Embryonic facial prominence (tissue), 1 donor: ENCODE measurements at regions not wholly inside any gene's neighbourhood (a gene's known extent, or its start where the extent isn't known, plus 50 kb on each side); places are given as distances from the start of the nearest gene placed in this dataset.
"Not testable (repeated sequence)": the region's sequence is repeated elsewhere in the genome, so short reads cannot be mapped to it uniquely, and the experiment has no call there.

ENCODE experiments used
- DNase-seq: peaks from one replicate; pipeline ENCODE4 v3.0.0-alpha.2; 2016; ENCODE audit errors: extremely low spot score

DNA sequence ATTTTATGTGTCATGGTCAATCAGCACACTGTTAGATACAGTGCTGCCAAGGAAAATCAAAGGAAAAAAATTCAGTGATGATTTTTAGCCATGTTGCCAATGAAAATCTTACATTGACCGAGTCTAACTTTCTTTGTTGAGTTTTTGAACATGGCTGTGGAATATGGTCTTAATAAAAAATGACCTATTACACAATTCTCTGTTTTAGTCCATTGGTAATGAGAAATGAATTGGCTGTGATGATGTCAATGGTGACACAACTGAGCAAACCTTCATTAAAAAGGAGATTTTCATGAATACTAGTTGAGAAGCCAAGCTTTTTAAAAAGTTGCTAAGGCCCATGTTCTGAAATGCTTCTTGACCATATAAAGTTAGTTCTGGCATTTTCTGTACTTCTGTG lies 225.9 kb upstream of the GYPA start:
- no peak for DNase-seq

DNA sequence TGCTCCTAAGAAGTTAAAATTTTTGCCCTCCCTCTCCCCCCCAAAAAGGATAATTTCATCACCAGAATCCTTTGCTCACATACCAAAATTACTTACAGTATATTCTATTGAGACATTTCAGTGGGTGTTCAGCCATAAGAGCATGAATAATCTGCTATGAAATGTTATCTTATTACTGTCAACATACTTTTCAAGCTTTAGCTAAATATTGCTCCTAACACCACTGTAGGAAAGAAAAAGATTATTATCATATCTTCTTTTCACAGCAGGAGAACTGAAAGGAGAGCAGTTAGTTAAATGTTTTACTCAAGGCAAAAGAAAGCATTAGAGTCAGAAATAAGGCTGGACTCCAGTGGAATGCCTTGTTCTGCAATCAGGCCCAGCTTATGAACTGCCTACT lies 231.0 kb upstream of the GYPA start:
- no peak for DNase-seq

DNA sequence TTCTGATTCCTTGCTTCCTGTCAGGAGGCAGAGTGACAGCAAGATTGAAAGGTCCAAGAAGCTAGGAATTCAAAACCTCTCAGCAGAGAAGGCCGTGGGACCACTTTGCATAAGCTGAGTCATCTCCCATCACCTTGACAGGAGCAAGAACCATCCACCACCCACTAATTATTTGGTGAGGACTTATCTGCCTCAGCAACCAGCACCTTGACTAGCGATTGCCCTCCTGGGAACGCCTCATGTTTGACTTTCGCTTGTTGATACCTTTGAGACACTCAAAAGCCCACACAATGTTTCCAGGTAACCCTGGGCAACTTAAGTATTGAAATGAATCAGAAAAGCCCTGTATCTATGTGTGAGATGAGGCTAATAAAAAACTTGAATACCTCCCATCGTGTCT lies 233.5 kb upstream of the GYPA start:
- DNase-seq: no peak

DNA sequence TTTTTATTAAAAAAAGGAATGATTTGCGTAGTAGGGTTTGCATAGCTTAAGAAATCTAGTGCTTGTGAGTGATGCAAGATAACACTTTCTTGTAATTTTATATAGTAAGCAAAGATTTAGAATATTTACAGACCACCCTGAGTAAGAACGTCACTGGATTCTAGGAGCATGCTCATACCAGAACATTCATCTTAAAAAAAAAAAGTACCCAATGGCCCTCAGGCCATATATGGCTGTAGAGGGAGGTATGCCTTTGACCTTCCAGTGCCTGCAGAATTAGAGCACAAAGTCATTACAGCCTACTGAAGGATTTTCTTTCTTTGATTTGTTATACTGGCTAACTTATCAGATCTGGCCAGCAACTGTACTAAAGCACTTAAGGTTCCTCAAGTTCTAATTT lies 236.3 kb upstream of the GYPA start:
- DNase-seq: no peak

DNA sequence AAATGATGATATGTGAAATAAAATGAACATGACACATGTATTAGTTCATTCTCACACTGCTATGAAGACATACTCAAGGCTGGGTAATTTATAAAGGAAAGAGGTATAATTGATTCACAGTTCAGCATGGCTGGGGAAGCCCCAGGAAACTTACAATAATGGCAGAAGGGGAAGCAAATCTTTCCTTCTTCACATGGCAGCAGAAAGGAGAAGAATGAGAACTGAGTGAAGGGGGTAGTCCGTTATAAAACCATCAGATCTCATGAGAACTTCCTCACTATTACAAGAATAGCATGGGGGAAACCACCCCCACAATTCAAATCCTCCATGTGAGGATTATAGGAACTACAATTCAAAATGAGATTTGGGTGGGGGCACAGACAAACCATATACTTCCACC lies 243.9 kb upstream of the GYPA start:
- DNase-seq: no peak

DNA sequence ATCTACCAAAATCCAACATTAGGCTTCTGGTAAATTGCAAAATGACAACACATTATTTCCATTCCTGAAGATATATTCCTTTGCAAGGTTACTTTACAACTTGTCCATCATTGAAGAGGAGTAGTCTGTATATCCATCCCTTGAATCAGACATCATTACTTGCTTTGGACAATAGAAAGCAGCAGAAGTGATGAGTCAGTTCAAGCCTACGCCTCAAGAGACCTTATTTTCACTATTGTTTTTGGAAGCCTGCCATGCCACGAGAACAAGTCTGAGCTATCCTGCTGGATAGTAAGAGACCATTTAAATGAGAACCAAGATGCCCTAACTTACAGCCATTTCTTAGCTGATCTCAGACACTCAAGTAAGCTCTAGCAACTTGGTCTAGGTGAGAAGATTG lies 246.0 kb upstream of the HHIP start:
- no peak for DNase-seq

DNA sequence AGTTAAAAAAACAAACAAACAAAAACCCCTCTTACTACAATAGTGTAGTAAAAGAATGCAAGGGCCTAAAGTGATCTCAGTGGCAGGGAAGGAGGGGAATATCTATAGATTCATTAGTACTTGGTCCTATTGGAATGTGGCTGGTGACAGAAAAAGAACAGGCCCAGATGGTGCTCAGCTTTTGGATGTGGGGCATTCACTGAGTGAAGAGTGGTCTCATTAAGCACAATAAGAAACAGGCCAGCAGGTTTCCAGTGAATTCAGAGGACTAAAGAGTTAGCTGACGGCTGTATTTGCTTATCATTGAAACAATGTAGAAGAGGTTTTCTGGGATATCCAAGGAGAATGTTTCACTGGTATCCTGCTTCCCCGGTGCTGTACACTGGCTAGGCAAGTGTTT lies 243.8 kb upstream of the HHIP start:
- DNase-seq: no peak

DNA sequence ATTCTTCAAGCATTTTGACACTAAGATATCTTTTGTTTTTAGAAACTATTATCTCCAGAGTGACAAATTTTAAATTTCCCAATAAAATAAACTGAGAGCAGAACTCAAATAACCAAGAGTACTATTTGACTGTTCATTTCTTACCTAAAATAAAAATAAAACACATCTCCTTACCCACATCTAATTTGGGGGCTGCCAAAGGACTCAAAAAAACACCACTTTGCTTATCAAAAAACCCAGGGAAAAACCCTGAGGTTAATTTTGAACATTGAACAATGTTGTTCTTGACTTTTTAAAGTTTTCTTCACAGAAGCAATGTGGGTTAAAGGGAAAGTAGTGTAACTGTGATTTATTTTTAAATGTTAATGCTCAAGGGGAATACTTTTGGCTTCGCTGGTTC lies 243.0 kb upstream of the HHIP start:
- no peak for DNase-seq

DNA sequence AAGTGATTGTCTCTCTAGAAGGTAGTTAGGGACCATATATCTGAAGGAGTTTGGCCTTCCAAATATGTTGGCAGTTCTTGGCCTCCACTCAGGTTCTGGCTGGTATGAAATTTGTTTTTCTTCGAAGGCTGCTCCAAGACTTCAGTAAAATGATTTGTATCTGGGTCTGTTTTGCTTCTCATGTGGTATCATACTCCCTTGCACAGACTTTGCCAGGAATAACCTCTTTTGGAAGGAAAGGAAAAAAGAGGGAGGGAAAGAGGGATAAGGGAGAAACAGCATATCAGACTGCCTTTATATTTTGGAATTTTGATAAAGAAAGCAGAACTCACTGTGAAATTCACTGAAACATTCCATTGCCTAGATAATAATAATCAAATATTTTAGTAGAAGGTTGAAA lies 242.1 kb upstream of the HHIP start:
- no peak for DNase-seq

DNA sequence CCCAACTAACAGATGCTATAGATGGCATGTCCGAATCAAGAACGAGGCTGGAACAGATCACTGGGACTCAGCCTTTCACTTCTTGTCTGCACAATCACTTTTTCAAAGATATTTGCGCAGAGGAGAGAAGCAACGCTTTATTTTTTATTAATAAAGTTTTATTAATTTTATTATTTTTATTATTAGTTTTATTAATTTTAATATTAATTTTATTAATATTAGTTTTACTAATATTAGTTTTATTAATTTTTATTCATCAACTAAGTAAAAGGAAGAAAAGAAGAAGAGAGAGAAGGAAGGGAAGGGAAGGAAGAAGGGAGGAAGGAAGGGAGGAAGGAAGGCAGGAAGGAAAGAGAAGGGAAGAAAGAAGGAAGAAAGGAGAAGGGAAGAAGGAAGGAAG lies 236.4 kb upstream of the HHIP start:
- DNase-seq: no peak

DNA sequence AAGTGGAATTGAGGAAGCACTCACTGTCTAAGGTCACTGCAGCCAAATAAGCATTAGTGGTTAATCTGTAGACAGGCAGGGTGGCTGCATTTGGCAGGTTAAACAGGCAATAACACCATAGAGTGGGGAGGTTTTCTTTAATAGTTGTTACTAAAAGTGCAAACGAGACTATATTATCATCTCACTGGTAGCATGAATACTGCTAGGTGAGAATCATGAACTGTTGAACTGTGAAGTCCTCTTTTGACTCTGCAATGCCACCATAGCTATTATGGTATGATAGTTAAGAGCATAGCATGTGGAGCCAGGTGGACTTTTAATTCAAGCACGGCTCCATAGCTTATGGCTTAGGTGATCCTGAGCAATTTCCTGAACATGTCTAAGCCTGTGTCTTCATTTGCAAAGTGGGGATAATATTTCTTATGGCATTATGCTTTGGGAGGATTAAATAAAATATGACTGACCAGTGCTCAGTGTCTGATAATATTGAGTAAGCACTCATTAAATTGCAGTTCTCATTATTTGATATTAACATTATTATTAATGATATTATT lies 235.6 kb upstream of the HHIP start:
- no peak for DNase-seq

DNA sequence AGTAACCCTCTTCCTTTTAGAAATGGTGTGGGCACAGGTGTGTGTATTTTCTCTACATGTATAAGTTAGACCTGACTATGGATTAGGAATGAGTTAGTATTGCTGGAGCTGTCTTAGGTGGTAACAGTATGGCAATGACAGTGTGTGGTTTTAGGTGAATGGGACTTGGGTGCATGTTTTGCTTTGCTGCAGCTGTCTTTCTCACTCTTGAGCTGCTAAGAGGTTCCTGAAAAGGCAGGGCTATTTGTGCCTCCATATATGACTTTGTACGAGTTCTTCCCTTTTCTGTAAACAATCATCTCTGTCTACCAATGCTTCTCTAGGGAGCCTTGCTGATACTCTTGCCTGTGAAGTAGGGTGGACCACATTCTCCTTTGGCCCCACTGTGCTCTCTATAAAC lies 234.8 kb upstream of the HHIP start:
- no peak for DNase-seq

DNA sequence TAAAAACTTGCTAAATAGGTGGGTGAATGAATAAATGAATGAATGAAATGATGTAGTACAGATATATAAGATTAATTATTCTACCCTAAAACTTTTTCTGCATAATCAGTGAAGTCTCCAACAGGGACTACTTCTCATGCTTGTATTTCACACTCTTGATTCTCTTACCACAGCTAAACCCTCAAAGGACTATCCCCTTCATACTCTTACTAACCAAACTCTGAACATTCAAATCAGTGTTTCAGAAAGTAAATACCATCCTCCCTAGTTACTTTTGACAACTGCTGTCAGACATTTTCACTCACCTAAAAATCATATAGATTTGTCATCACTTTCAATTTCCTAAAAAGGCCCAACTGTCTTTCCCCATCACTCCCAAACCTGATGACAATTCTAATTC lies 234.3 kb upstream of the HHIP start:
- DNase-seq: no peak

DNA sequence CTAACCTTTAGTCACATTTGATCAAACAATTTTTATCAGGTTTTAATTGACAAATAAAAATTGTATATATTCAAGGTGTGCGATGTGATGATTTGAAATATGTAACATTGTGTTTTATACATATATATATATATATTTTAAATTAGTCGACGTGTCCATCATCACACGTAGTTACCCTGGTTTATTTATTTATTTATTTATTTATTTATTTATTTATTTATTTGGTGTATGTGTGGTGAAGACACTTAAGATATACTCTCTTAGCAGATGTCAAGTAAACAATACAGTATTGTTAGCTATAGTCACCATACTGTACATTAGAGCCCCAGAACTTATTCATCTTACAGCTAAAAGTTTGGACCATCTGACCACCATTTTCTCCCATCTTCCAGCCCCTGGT lies 224.9 kb upstream of the HHIP start:
- no peak for DNase-seq

DNA sequence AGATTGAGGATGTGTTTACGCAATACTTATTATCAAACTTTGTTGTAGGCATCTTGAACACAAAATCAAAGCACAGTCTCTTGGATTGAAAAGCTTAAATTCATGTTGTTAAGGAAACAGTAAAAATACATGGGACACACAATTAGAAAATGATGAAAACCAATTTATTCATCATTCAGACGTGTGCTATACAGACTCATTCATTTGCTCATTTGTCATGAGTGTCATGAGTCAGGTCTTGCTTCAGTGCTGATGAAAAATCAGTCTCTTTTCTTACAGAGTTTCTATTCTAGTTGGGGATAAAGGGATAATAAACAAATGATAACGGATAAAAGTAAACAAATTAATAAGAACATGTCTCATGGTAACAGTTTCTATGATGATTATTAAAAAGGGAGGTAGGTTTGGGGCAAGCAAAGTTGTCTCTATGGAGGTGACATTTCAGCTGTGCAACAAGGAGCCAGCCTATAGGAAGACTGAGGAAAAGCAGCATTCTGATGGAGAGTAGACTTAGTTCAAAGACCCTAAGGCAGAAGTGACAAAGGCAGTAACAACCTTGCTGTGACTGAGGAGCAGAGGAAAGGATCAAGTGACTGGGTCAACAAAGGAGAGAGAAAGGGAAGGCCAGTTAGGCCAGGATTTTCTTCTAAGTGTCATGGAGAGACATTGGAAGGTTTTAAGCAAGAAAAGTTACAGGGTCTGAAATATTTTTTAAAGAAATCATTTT lies 224.0 kb upstream of the HHIP start:
- DNase-seq: no peak

DNA sequence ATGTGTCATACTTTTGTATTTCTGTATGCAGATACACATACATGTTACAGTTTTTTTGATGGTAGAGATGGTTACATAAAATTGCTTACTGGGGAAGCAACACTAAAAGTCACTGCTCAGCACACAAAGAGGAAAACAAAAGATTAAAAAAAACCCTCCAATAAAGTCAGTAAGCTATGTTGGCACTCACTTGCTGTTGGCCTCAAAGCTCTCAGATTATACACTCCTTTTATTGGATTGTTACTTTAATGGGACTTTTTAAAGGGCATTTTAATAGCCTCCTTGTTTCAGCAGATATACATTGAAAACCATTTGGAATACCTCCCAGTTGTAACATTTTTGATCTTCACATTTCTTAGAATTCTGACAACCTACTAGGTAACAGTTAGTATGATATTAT lies 222.0 kb upstream of the HHIP start:
- no peak for DNase-seq

DNA sequence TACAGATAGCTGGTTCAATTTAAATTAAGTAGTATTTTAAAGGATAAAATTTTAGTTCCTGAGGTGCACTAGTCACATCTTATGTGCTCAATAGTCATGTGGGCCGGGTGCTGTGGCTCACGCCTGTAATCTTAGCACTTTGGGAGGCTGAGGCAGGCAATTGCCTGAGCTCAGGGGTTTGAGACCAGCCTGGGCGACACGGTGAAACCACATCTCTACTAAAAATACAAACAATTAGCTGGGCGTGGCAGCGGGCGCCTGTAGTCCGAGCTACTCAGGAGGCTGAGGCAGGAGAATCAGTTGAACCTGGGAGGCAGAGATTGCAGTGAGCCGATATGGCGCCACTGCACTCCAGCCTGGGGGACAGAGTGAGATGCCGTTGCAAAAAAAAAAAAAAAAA lies 219.9 kb upstream of the HHIP start:
- DNase-seq: not testable (repeated sequence)

DNA sequence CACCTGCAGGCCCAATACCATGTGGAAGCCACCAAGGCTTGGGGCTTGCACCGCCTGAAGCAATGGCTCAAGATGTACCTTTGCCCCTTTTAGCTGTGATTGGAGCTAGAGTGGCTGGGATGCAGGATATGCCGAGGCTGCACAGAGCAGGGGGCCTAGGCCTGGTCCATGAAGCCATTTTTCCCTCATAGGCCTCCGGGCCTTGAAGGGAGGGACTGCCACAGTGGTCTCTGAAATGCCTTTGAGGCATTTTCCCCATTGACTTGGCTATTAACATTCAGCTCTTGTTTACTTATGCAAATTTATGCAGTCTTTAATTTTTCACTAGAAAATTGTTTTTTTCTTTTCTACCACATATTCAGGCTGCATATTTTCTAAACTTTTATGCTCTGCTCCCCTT lies 203.2 kb upstream of the HHIP start:
- DNase-seq: no peak

DNA sequence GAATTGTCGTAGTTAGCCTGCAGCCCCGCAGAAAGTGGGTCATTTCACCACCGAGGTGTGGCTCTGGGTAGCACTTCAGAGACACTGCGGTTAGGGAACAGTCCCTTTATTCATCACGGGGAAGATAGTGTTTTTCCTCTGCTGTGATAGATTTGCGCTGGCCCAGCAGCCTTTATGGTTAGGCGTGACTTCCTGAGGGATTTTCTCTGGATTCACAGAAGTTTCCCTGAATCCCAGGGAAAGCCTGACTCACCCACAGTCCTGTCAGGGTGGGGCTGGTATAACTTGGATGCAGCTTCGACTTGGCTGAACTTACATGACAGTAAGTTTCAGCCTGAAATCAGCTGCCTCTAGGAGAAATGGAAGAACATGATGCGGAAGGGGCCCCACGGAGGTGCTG lies 196.3 kb upstream of the HHIP start:
- DNase-seq: no peak

DNA sequence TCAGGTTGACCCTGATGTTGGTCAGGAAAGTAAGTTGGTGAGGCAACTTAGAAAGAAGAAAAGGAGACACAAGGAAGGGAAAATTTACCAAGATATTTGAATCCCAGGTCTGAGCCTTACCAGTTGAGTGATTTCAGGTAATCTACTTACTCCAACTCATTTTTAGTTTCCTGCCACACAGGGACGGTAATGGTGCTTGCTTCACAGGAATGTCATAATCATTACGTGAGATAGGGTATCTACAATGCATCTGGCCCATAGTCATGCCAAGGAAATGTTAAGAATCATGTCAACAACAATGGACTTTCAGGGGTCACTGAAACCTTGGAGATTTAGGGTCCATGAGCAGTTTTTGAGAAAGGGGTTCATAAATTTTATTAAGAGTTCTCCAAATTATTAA lies 195.4 kb upstream of the HHIP start:
- no peak for DNase-seq

DNA sequence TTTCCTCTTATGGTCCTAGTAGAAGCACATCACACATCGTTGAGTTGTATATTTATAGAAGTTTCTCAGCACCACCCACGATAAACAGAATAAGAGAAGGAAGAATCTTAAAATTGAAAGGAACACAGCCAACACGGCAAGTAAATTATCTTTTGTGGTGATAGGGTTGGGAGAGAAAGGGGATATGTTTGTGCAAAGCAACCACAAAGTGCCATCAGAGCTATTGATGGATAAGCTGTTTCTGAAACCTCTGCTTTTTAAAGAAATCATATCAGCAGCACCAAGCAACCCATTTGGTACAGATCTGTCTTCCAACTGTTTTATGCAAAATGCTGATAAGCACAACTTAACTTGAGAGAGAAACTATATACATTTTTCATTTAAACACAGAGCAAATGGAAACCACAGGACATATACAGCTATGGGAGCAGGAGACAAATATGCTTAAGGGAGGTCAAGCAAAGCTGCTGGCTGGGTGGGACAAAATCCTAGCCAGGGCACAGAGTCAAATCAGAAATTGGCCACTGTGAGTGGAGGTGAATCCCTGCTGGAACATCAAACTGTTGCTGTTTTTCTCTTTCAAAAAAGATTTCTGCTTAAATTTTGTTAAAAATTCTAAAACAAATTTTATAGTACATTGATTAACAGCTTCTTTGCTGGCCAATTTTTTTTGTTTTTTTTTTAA lies 194.0 kb upstream of the HHIP start:
- no peak for DNase-seq

DNA sequence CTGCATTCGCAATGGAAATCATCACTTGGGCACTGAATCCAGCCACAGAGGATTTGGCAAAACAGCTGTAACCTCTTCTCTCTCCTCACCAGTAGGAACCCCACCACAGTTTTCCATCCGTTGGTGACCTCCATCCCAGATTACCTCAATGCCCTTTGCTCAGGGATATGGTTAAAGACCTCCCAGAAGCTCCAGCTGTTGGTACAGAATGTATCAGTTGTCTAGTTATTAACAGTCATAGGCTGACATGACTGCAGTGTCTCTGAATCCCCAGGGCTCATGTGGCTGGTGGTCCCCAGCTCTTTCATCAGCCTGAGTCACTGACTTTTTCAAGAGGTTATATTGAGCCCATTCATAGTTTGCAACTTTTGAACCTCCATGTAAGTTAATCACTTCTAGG lies 189.8 kb upstream of the HHIP start:
- no peak for DNase-seq

DNA sequence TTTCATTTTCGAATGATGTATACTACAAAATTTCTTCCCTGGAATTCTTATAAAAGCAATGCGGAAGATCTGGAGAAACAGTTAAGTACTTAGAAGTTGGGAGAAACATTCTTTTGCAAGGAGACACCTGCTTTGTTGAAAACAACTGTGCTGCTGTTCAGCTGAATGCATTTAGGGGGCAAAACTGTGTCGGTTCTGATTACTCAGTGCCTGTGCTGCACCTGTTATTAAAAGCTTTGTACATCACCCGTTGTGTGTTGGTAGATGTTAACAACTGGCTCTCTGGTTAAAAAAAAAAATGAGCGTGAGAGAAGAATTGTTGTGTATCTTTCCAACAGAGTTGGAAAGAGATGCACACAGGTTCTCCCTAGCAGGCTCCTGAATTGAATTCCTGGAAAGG lies 184.1 kb upstream of the HHIP start:
- no peak for DNase-seq

DNA sequence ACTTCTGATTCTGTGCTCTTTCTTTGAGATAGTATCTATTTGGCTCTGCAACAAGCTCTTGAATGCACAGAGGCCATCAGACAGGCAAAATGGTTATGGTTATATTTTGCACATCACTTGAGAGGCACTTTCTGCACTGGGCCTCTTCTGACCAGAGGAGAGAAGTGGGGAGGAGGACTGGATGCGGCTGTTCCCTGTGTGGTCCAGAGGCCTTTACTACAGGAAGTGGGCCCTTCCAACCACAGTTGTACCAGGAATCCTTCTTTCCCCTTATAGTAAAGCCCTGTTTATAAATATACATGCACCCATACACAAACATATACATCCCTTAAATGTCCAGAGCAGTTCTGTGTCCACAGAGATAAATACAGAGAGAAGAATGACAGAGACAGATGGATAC lies 182.7 kb upstream of the HHIP start:
- no peak for DNase-seq
